Ishikawa (cell line): ENCODE measurements at regions not wholly inside any gene's neighbourhood (a gene's known extent, or its start where the extent isn't known, plus 50 kb on each side); places are given as distances from the start of the nearest gene placed in this dataset.

Experiments
- EGR1 ChIP-seq: IDR thresholded peaks from 2 replicates; pipeline ENCODE4 v1.6.1; 2012
- REST ChIP-seq: IDR thresholded peaks from 2 replicates; pipeline ENCODE4 v1.6.1; 2012; ENCODE audit warnings: low read depth, mild to moderate bottlenecking

DNA sequence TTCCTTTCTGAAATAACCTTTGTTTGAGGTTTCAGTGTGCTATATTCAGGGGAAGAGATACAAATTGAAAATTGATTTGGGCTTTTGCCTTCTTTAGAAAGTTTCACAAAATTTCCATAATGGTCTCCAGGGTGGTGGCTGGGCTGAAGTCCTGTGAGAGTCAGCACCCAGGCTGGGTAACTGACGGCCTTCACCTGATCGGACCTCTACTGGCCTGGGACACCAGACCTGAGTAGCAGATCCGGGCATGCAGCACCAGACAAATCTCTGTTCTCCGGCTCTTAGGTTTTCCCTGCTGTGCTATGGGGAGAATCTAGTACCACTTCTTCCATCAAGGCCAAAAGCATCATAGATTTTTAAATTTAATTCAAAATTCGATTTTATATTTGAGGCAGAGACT lies 133.0 kb upstream of the LMCD1 start:
- no peak for TF ChIP-seq REST
- no peak for TF ChIP-seq EGR1
